Endothelial cell of umbilical vein (primary cell): ENCODE measurements at regions not wholly inside any gene's neighbourhood (a gene's known extent, or its start where the extent isn't known, plus 50 kb on each side); places are given as distances from the start of the nearest gene placed in this dataset.

ENCODE experiments used
- CTCF ChIP-seq, 2 donors: IDR thresholded peaks; 1 replicate in 1 of 2; 2 replicates in 1 of 2; pipeline ENCODE4 v1.5.1; 2011; ENCODE audit warnings: low read length in 2 of 2, mild to moderate bottlenecking in 2 of 2, moderate library complexity in 2 of 2, control low read depth in 1 of 2, inconsistent platforms in 1 of 2, low read depth in 1 of 2; ENCODE audit not compliant: insufficient read depth in 1 of 2; ENCODE audit errors: extremely low read depth in 1 of 2
- EZH2 ChIP-seq: IDR thresholded peaks from 2 replicates; pipeline ENCODE4 v1.6.1; 2012; ENCODE audit warnings: borderline replicate concordance, low read depth, mild to moderate bottlenecking, moderate library complexity, low read length, inconsistent platforms; ENCODE audit not compliant: severe bottlenecking
- FOS ChIP-seq: IDR thresholded peaks from 2 replicates; pipeline ENCODE4 v1.6.1; 2011; ENCODE audit warnings: mild to moderate bottlenecking, low read length, moderate library complexity, borderline replicate concordance; ENCODE audit not compliant: insufficient read depth
- GATA2 ChIP-seq: IDR thresholded peaks from 2 replicates; pipeline ENCODE4 v1.7.0; 2011; ENCODE audit warnings: low read depth, mild to moderate bottlenecking, moderate library complexity, mixed read lengths, low read length; ENCODE audit not compliant: insufficient read length, insufficient read depth
- MAX ChIP-seq: IDR thresholded peaks from 2 replicates; pipeline ENCODE4 v1.6.1; 2011; ENCODE audit not compliant: insufficient read depth, insufficient read length
- MYC ChIP-seq: IDR thresholded peaks from one replicate; pipeline ENCODE4 v1.6.1; 2011; ENCODE audit warnings: mild to moderate bottlenecking, low read depth, low read length
- POLR2A ChIP-seq: IDR thresholded peaks from 2 replicates; pipeline ENCODE4 v1.6.1; 2012; ENCODE audit warnings: low read depth, mild to moderate bottlenecking, control low read depth, low read length
- POLR2AphosphoS5 ChIP-seq: IDR thresholded peaks from 2 replicates; pipeline ENCODE4 v1.6.1; 2012; ENCODE audit warnings: low read depth, mild to moderate bottlenecking, control low read depth, low read length, moderate library complexity; ENCODE audit not compliant: insufficient read depth

GRCh38 chrY:21174697-21175463 lies 336.3 kb upstream of the RBMY1B start:
- TF ChIP-seq CTCF (IDR thresholded peaks at IDR 0.05; ENCODE audit: extremely low read depth in 1 of 2, insufficient read depth in 1 of 2, low read depth in 1 of 2, low read length in 2 of 2) (no peak), POLR2A (no peak), EZH2 (no peak), POLR2AphosphoS5 (no peak), MAX (no peak), GATA2 (no peak), MYC (no peak), FOS (no peak)
